ENCODE measurements at regions not wholly inside any gene's neighbourhood (a gene's known extent, or its start where the extent isn't known, plus 50 kb on each side); places are given as distances from the start of the nearest gene placed in this dataset.

GRCh38 chr11:15883455-15883920, 472.9 kb downstream of the SOX6 start:
- TF ChIP-seq, protein P1, sequence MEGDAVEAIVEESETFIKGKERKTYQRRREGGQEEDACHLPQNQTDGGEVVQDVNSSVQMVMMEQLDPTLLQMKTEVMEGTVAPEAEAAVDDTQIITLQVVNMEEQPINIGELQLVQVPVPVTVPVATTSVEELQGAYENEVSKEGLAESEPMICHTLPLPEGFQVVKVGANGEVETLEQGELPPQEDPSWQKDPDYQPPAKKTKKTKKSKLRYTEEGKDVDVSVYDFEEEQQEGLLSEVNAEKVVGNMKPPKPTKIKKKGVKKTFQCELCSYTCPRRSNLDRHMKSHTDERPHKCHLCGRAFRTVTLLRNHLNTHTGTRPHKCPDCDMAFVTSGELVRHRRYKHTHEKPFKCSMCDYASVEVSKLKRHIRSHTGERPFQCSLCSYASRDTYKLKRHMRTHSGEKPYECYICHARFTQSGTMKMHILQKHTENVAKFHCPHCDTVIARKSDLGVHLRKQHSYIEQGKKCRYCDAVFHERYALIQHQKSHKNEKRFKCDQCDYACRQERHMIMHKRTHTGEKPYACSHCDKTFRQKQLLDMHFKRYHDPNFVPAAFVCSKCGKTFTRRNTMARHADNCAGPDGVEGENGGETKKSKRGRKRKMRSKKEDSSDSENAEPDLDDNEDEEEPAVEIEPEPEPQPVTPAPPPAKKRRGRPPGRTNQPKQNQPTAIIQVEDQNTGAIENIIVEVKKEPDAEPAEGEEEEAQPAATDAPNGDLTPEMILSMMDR (conservative IDR thresholded peaks at IDR 0.05; ENCODE audit: low read depth, low read length) = no peak
- TF ChIP-seq EZH2 (IDR thresholded peaks at IDR 0.05; ENCODE audit: borderline replicate concordance, low read depth, low read length, poor library complexity, severe bottlenecking) = no peak
